RPMI8226 (cell line): ENCODE measurements at regions not wholly inside any gene's neighbourhood (a gene's known extent, or its start where the extent isn't known, plus 50 kb on each side); places are given as distances from the start of the nearest gene placed in this dataset.

Experiments
- DNase-seq: peaks from one replicate; pipeline ENCODE4 v3.0.0-alpha.2; 2015

GRCh38 chr21:34192646-34193285 lies 119.4 kb downstream of the MRPS6 start:
- DNase-seq, result no peak

GRCh38 chr21:34195335-34195734 lies 122.0 kb downstream of the MRPS6 start:
- DNase-seq, result no peak

- no peak for DNase-seq
Observed at GRCh38 chr21:34196996-34197395, 123.6 kb downstream of the MRPS6 start.

- DNase-seq, result no peak
Observed at GRCh38 chr21:34197561-34197960, 124.2 kb downstream of the MRPS6 start.

GRCh38 chr21:34198231-34199120 lies 125.1 kb downstream of the MRPS6 start:
- DNase-seq, result no peak

GRCh38 chr21:34199121-34199910 lies 125.9 kb downstream of the MRPS6 start:
- DNase-seq, result no peak

- DNase-seq, result no peak
Observed at GRCh38 chr21:34200288-34200905, 127.0 kb downstream of the MRPS6 start.

- DNase-seq, result no peak
Observed at GRCh38 chr21:34201001-34201400, 127.6 kb downstream of the MRPS6 start.

- no peak for DNase-seq
Observed at GRCh38 chr21:34201481-34201858, 128.1 kb downstream of the MRPS6 start.

GRCh38 chr21:34202553-34203372 lies 129.4 kb downstream of the MRPS6 start:
- no peak for DNase-seq

- DNase-seq, result no peak
Observed at GRCh38 chr21:34203851-34204420, 130.6 kb downstream of the MRPS6 start.

GRCh38 chr21:34204481-34205439 lies 131.4 kb downstream of the MRPS6 start:
- peak; percentile 32 for DNase-seq

- DNase-seq, result peak; percentile 90
Observed at GRCh38 chr21:34205811-34206571, 132.6 kb downstream of the MRPS6 start.

GRCh38 chr21:34213959-34214358 lies 140.6 kb downstream of the MRPS6 start:
- no peak for DNase-seq

- DNase-seq, result no peak
Observed at GRCh38 chr21:34215501-34215900, 142.1 kb downstream of the MRPS6 start.

- DNase-seq, result no peak
Observed at GRCh38 chr21:34215911-34216717, 142.7 kb downstream of the MRPS6 start.

GRCh38 chr21:34216718-34217032 lies 143.3 kb downstream of the MRPS6 start:
- no peak for DNase-seq

- DNase-seq, result no peak
Observed at GRCh38 chr21:34217263-34217662, 143.9 kb downstream of the MRPS6 start.
